HG03575 (cell line): ENCODE measurements at regions not wholly inside any gene's neighbourhood (a gene's known extent, or its start where the extent isn't known, plus 50 kb on each side); places are given as distances from the start of the nearest gene placed in this dataset.

Source experiments
- ATAC-seq: cut with Tn5 transposase; IDR thresholded peaks from one replicate; pipeline ENCODE4 v1.9.1; 2021; ENCODE audit not compliant: unreplicated experiment, insufficient number of reproducible peaks, low FRiP score; ENCODE audit errors: extremely low read depth

GRCh38 chr18:62664414-62664813 lies 50.9 kb upstream of the PHLPP1 start:
- no peak for ATAC-seq

DNA sequence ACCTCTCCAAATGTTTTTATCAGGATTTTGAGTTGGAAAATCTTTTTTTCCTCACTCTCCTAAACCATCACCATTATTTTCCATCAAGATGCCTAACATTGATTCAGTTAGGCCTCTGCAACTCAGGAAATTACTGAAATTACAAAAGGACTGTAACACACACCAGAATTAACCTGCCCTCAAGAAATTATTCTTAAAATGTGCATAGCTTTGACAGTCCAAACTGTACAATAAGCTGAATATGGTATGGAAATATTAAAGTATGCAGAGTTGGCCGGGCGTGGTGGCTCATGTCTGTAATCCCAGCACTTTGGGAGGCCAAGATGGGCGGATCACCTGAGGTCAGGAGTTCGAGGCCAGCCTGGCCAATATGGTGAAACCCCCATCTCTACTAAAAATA lies 50.2 kb upstream of the PHLPP1 start:
- ATAC-seq, result no peak
